PC-3 (cell line): ENCODE measurements at regions not wholly inside any gene's neighbourhood (a gene's known extent, or its start where the extent isn't known, plus 50 kb on each side); places are given as distances from the start of the nearest gene placed in this dataset.

Source experiments
- EZH2 ChIP-seq: fragments of 300-600 bp; sonication (generic); IDR thresholded peaks from one replicate; pipeline ENCODE4 v1.6.1; 2017; ENCODE audit warnings: antibody characterized with exemption, mild to moderate bottlenecking, low read length; ENCODE audit not compliant: unreplicated experiment
- EZH2phosphoT487 ChIP-seq: fragments of 300-600 bp; sonication (generic); IDR thresholded peaks from 2 replicates; pipeline ENCODE4 v1.6.1; 2018; ENCODE audit warnings: mild to moderate bottlenecking, antibody characterized with exemption, low read length, borderline replicate concordance
- TF ChIP-seq, protein P1 (sequence below): fragments of 300-600 bp; sonication (generic); conservative IDR thresholded peaks from 2 replicates; pipeline ENCODE4 v1.5.1; 2017; ENCODE audit warnings: antibody characterized with exemption, low read depth, mild to moderate bottlenecking, low read length

DNA sequence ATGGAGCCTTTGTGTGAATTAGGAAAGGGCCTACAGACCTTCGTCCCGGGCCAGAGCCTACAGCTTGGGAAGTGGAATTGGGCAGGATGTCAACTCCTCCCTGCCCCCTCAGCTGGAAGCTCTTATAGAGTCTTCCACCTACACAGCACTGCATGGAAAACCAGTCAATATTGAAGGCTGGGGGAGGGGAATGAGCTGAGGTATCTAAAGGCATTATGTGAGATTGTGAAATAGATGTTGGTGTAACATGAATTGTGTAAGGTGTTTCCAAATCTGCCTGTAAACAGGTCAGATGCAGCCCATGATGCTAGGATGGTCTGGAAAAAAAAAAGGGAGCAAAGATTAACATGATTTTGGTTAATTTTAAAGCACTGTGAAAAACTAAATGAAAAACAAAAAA is 433.5 kb upstream of the POU3F3 start:
- TF ChIP-seq, protein P1, sequence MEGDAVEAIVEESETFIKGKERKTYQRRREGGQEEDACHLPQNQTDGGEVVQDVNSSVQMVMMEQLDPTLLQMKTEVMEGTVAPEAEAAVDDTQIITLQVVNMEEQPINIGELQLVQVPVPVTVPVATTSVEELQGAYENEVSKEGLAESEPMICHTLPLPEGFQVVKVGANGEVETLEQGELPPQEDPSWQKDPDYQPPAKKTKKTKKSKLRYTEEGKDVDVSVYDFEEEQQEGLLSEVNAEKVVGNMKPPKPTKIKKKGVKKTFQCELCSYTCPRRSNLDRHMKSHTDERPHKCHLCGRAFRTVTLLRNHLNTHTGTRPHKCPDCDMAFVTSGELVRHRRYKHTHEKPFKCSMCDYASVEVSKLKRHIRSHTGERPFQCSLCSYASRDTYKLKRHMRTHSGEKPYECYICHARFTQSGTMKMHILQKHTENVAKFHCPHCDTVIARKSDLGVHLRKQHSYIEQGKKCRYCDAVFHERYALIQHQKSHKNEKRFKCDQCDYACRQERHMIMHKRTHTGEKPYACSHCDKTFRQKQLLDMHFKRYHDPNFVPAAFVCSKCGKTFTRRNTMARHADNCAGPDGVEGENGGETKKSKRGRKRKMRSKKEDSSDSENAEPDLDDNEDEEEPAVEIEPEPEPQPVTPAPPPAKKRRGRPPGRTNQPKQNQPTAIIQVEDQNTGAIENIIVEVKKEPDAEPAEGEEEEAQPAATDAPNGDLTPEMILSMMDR: no peak
- TF ChIP-seq EZH2 (no peak), EZH2phosphoT487 (no peak)
